Mesendoderm (in vitro differentiated cells): ENCODE measurements at regions not wholly inside any gene's neighbourhood (a gene's known extent, or its start where the extent isn't known, plus 50 kb on each side); places are given as distances from the start of the nearest gene placed in this dataset.

Source experiments
- DNase-seq: peaks from one replicate; pipeline ENCODE4 v3.0.0; 2013
- H2AK5ac ChIP-seq: 2 replicates; pipeline ENCODE4 v1.6.1; 2013; ENCODE audit warnings: low read length, inconsistent platforms
- H2BK120ac ChIP-seq: 2 replicates; pipeline ENCODE4 v1.6.1; 2013; ENCODE audit warnings: low read depth, mild to moderate bottlenecking, low read length, moderate library complexity, mixed read lengths
- H2BK15ac ChIP-seq: replicated peaks from 2 replicates; pipeline ENCODE4 v1.6.1; 2013; ENCODE audit warnings: low read depth, mild to moderate bottlenecking, moderate library complexity
- H2BK5ac ChIP-seq: 2 replicates; pipeline ENCODE4 v1.6.1; 2013; ENCODE audit warnings: low read length, inconsistent platforms
- H3K18ac ChIP-seq: 2 replicates; pipeline ENCODE4 v1.6.1; 2013; ENCODE audit warnings: mild to moderate bottlenecking, low read length, mixed read lengths
- H3K23ac ChIP-seq: one replicate; pipeline ENCODE4 v1.6.1; 2013; ENCODE audit warnings: low read length
- H3K27ac ChIP-seq: 2 replicates; pipeline ENCODE4 v1.5.1; 2013; ENCODE audit warnings: low read depth, mild to moderate bottlenecking, inconsistent platforms, low read length, moderate library complexity
- H3K27me3 ChIP-seq: 2 replicates; pipeline ENCODE4 v1.6.1; 2013; ENCODE audit warnings: low read length, control low read depth, mild to moderate bottlenecking, inconsistent platforms; ENCODE audit not compliant: insufficient read depth, poor library complexity
- H3K36me3 ChIP-seq: 2 replicates; pipeline ENCODE4 v1.6.1; 2013; ENCODE audit warnings: low read length, inconsistent platforms; ENCODE audit not compliant: control insufficient read depth, insufficient read depth
- H3K4ac ChIP-seq: one replicate; pipeline ENCODE4 v1.6.1; 2013; ENCODE audit warnings: low read depth, mild to moderate bottlenecking, low read length, moderate library complexity
- H3K4me1 ChIP-seq: 2 replicates; pipeline ENCODE4 v1.6.1; 2013; ENCODE audit warnings: low read depth, low read length, inconsistent platforms; ENCODE audit not compliant: control insufficient read depth
- H3K4me2 ChIP-seq: 2 replicates; pipeline ENCODE4 v1.6.1; 2013; ENCODE audit warnings: low read length
- H3K4me3 ChIP-seq: 2 replicates; pipeline ENCODE4 v1.5.1; 2013; ENCODE audit warnings: mild to moderate bottlenecking, low read length
- H3K56ac ChIP-seq: one replicate; pipeline ENCODE4 v1.6.1; 2013; ENCODE audit warnings: low read length
- H3K79me1 ChIP-seq: 2 replicates; pipeline ENCODE4 v1.6.1; 2013; ENCODE audit warnings: low read length, inconsistent platforms
- H3K79me2 ChIP-seq: 2 replicates; pipeline ENCODE4 v1.6.1; 2013; ENCODE audit warnings: mild to moderate bottlenecking, low read length; ENCODE audit not compliant: control insufficient read depth, insufficient read depth
- H3K9ac ChIP-seq: 2 replicates; pipeline ENCODE4 v1.6.1; 2013; ENCODE audit warnings: low read length, inconsistent platforms
- H4K5ac ChIP-seq: one replicate; pipeline ENCODE4 v1.6.1; 2013; ENCODE audit warnings: low read length
- H4K8ac ChIP-seq: one replicate; pipeline ENCODE4 v1.6.1; 2013; ENCODE audit warnings: low read depth, mild to moderate bottlenecking, control low read depth, low read length, moderate library complexity
- whole genome bisulfite sequencing: extraction: QIAGEN DNeasy Blood & Tissue Kit; methylation state at CpG from one replicate; pipeline ENCODE4 v1.1.7; 2013; ENCODE audit warnings: low lambda C conversion rate, missing lambda C conversion rate; ENCODE audit not compliant: insufficient coverage; ENCODE audit errors: extremely low coverage; 5-methylcytosine and 5-hydroxymethylcytosine counted together

- Histone ChIP-seq H3K36me3 (no peaks in the 10 kb centered on the region), H3K23ac (no peak overlapping the region), H3K18ac (no peak overlapping the region), H3K27ac (no peak overlapping the region), H2BK15ac (no peak overlapping the region), H3K79me2 (no peaks in the 10 kb centered on the region), H3K4ac (no peak overlapping the region), H2BK120ac (no peak overlapping the region), H3K9ac (no peak overlapping the region), H3K4me3 (no peak overlapping the region), H3K4me1 (no peaks in the 10 kb centered on the region), H3K79me1 (no peaks in the 10 kb centered on the region), H3K56ac (no peak overlapping the region), H2BK5ac (no peak overlapping the region), H3K4me2 (no peak overlapping the region), H2AK5ac (no peak overlapping the region), H3K27me3 (no peaks in the 10 kb centered on the region), H4K8ac (no peak overlapping the region), H4K5ac (no peak overlapping the region)
- no CpG with 5 or more reads among the region's 13 CpGs for WGBS
- no peak for DNase-seq
Observed at GRCh38 chr11:88433536-88434230, 96.1 kb upstream of the CTSC start.

- no peak overlapping the region for H3K18ac ChIP-seq
- H3K36me3 ChIP-seq: no peaks in the 10 kb centered on the region
- H3K79me2 ChIP-seq: no peaks in the 10 kb centered on the region
- no peak overlapping the region for H2BK120ac ChIP-seq
- DNase-seq: no peak
- H3K4me2 ChIP-seq: no peak overlapping the region
- H3K4ac ChIP-seq: no peak overlapping the region
- H3K9ac ChIP-seq: no peak overlapping the region
- no peak overlapping the region for H2BK15ac ChIP-seq
- no peaks in the 10 kb centered on the region for H3K79me1 ChIP-seq
- H4K5ac ChIP-seq: no peak overlapping the region
- no peaks in the 10 kb centered on the region for H3K4me1 ChIP-seq
- H3K4me3 ChIP-seq: no peak overlapping the region
- no peak overlapping the region for H3K23ac ChIP-seq
- H2AK5ac ChIP-seq: no peak overlapping the region
- no peak overlapping the region for H4K8ac ChIP-seq
- no peaks in the 10 kb centered on the region for H3K27me3 ChIP-seq
- no peak overlapping the region for H3K27ac ChIP-seq
- H3K56ac ChIP-seq: no peak overlapping the region
- no peak overlapping the region for H2BK5ac ChIP-seq
- WGBS: no CpG with 5 or more reads among the region's 9 CpGs
Observed at GRCh38 chr11:88431675-88432341, 94.3 kb upstream of the CTSC start.

- Histone ChIP-seq H3K56ac (no peak overlapping the region), H2BK120ac (no peak overlapping the region), H3K4ac (no peak overlapping the region), H4K5ac (no peak overlapping the region), H3K23ac (no peak overlapping the region), H2BK15ac (no peak overlapping the region), H3K79me2 (no peaks in the 10 kb centered on the region), H3K79me1 (no peaks in the 10 kb centered on the region), H3K27me3 (no peaks in the 10 kb centered on the region), H2AK5ac (no peak overlapping the region), H3K27ac (no peak overlapping the region), H4K8ac (no peak overlapping the region), H2BK5ac (no peak overlapping the region), H3K18ac (no peak overlapping the region), H3K36me3 (no peaks in the 10 kb centered on the region), H3K9ac (no peak overlapping the region), H3K4me3 (no peak overlapping the region), H3K4me1 (no peaks in the 10 kb centered on the region), H3K4me2 (no peak overlapping the region)
- DNase-seq: no peak
- no CpG with 5 or more reads among the region's 1 CpG for WGBS
Observed at GRCh38 chr11:88428959-88429358, 91.4 kb upstream of the CTSC start.

GRCh38 chr11:88427719-88428118 lies 90.2 kb upstream of the CTSC start:
- no peak overlapping the region for H4K8ac ChIP-seq
- no peak overlapping the region for H3K4me2 ChIP-seq
- no peak overlapping the region for H2BK120ac ChIP-seq
- no peak overlapping the region for H4K5ac ChIP-seq
- no peak overlapping the region for H3K4me3 ChIP-seq
- no peak overlapping the region for H3K4ac ChIP-seq
- whole genome bisulfite sequencing: no CpG with 5 or more reads among the region's 2 CpGs
- H3K56ac ChIP-seq: no peak overlapping the region
- H3K27me3 ChIP-seq: no peaks in the 10 kb centered on the region
- no peak overlapping the region for H2AK5ac ChIP-seq
- no peak overlapping the region for H3K27ac ChIP-seq
- H3K79me1 ChIP-seq: no peaks in the 10 kb centered on the region
- no peak overlapping the region for H3K18ac ChIP-seq
- no peak overlapping the region for H3K23ac ChIP-seq
- no peak for DNase-seq
- no peaks in the 10 kb centered on the region for H3K79me2 ChIP-seq
- no peaks in the 10 kb centered on the region for H3K36me3 ChIP-seq
- H3K4me1 ChIP-seq: no peaks in the 10 kb centered on the region
- no peak overlapping the region for H2BK15ac ChIP-seq
- no peak overlapping the region for H3K9ac ChIP-seq
- H2BK5ac ChIP-seq: no peak overlapping the region

- Histone ChIP-seq H4K5ac (no peak overlapping the region), H3K79me1 (no peaks in the 10 kb centered on the region), H2BK15ac (no peak overlapping the region), H3K4me3 (no peak overlapping the region), H2BK5ac (no peak overlapping the region), H3K18ac (no peak overlapping the region), H3K27me3 (no peaks in the 10 kb centered on the region), H3K4me1 (no peaks in the 10 kb centered on the region), H3K56ac (no peak overlapping the region), H4K8ac (no peak overlapping the region), H3K36me3 (no peaks in the 10 kb centered on the region), H3K4ac (no peak overlapping the region), H3K79me2 (no peaks in the 10 kb centered on the region), H2BK120ac (no peak overlapping the region), H2AK5ac (no peak overlapping the region), H3K9ac (no peak overlapping the region), H3K23ac (no peak overlapping the region), H3K4me2 (no peak overlapping the region), H3K27ac (no peak overlapping the region)
- 100% methylated on average over 4 of the region's 6 CpGs for WGBS
- DNase-seq: no peak
Observed at GRCh38 chr11:88424881-88425280, 87.3 kb upstream of the CTSC start.

- Histone ChIP-seq H2BK15ac (no peak overlapping the region), H2AK5ac (no peak overlapping the region), H3K9ac (no peak overlapping the region), H3K79me1 (no peaks in the 10 kb centered on the region), H2BK5ac (no peak overlapping the region), H3K4me3 (no peak overlapping the region), H3K23ac (no peak overlapping the region), H3K18ac (no peak overlapping the region), H4K5ac (no peak overlapping the region), H3K4ac (no peak overlapping the region), H3K36me3 (no peaks in the 10 kb centered on the region), H3K79me2 (no peaks in the 10 kb centered on the region), H3K27ac (no peak overlapping the region), H3K27me3 (no peaks in the 10 kb centered on the region), H3K56ac (no peak overlapping the region), H4K8ac (no peak overlapping the region), H2BK120ac (no peak overlapping the region), H3K4me1 (no peaks in the 10 kb centered on the region), H3K4me2 (no peak overlapping the region)
- WGBS: no CpG with 5 or more reads among the region's 1 CpG
- peak; percentile 60 for DNase-seq
Observed at GRCh38 chr11:88421530-88421929, 84.0 kb upstream of the CTSC start.
